ENCODE measurements at regions not wholly inside any gene's neighbourhood (a gene's known extent, or its start where the extent isn't known, plus 50 kb on each side); places are given as distances from the start of the nearest gene placed in this dataset.

- TF ChIP-seq SIN3A (conservative IDR thresholded peaks at IDR 0.05 in 1 of 2, IDR thresholded peaks at IDR 0.05 in 1 of 2; ENCODE audit: low read depth in 1 of 2, low read length in 2 of 2), result no peak
- TF ChIP-seq CTCF (IDR thresholded peaks at IDR 0.05; ENCODE audit: control extremely low read depth in 1 of 3, insufficient read depth in 1 of 3, low read depth in 1 of 3, low read length in 3 of 3), result no peak
- no peak for TF ChIP-seq POLR2AphosphoS5 (IDR thresholded peaks at IDR 0.05; ENCODE audit: low read depth, low read length)
- TF ChIP-seq SUZ12 (IDR thresholded peaks at IDR 0.05; ENCODE audit: low read length), result no peak
- no peak for TF ChIP-seq SIX5 (IDR thresholded peaks at IDR 0.05; ENCODE audit: low read depth, low read length)
- TF ChIP-seq ATF3 (IDR thresholded peaks at IDR 0.05; ENCODE audit: insufficient read depth, low read depth, low read length), result no peak
Observed at GRCh38 chr15:92707880-92708551, 52.4 kb upstream of the FAM174B start (continued).
